ENCODE measurements at regions not wholly inside any gene's neighbourhood (a gene's known extent, or its start where the extent isn't known, plus 50 kb on each side); places are given as distances from the start of the nearest gene placed in this dataset.

- DNase-seq (ENCODE audit: low read depth), result no peak
These were observed 96.1 kb upstream of the GRIK3 start for GRCh38 chr1:37130221-37130948.

- no peak for DNase-seq (ENCODE audit: low read depth)
These were observed 97.0 kb upstream of the GRIK3 start for GRCh38 chr1:37131281-37131680.

- no peak for DNase-seq (ENCODE audit: low read depth)
These were observed 99.2 kb upstream of the GRIK3 start for GRCh38 chr1:37133276-37134145.

- no peak for DNase-seq (ENCODE audit: low read depth)
These were observed 100.3 kb upstream of the GRIK3 start for GRCh38 chr1:37134599-37134998.

- no peak for DNase-seq (ENCODE audit: low read depth)
These were observed 100.7 kb upstream of the GRIK3 start for GRCh38 chr1:37135032-37135431.

- no peak for DNase-seq (ENCODE audit: low read depth)
These were observed 102.7 kb upstream of the GRIK3 start for GRCh38 chr1:37137014-37137413.

- no peak for DNase-seq (ENCODE audit: low read depth)
These were observed 103.3 kb upstream of the GRIK3 start for GRCh38 chr1:37137601-37138000.

GRCh38 chr1:37143800-37144199, 109.5 kb upstream of the GRIK3 start:
- DNase-seq (ENCODE audit: low read depth), result no peak

GRCh38 chr1:37146071-37146470, 111.8 kb upstream of the GRIK3 start:
- DNase-seq (ENCODE audit: low read depth), result no peak

GRCh38 chr1:37147392-37147831, 113.1 kb upstream of the GRIK3 start:
- no peak for DNase-seq (ENCODE audit: low read depth)

GRCh38 chr1:37147906-37148305, 113.6 kb upstream of the GRIK3 start:
- no peak for DNase-seq (ENCODE audit: low read depth)

- DNase-seq (ENCODE audit: low read depth), result no peak
These were observed 114.3 kb upstream of the GRIK3 start for GRCh38 chr1:37148663-37149062.

GRCh38 chr1:37149296-37149695, 115.0 kb upstream of the GRIK3 start:
- no peak for DNase-seq (ENCODE audit: low read depth)

- no peak for DNase-seq (ENCODE audit: low read depth)
These were observed 116.7 kb upstream of the GRIK3 start for GRCh38 chr1:37150986-37151385.

GRCh38 chr1:37151789-37152188, 117.5 kb upstream of the GRIK3 start:
- DNase-seq (ENCODE audit: low read depth), result no peak

GRCh38 chr1:37152491-37152890, 118.2 kb upstream of the GRIK3 start:
- no peak for DNase-seq (ENCODE audit: low read depth)

- no peak for DNase-seq (ENCODE audit: low read depth)
These were observed 119.1 kb upstream of the GRIK3 start for GRCh38 chr1:37153116-37154100.

- DNase-seq (ENCODE audit: low read depth), result no peak
These were observed 122.3 kb upstream of the GRIK3 start for GRCh38 chr1:37156646-37157045.

GRCh38 chr1:37157634-37158033, 123.3 kb upstream of the GRIK3 start:
- DNase-seq (ENCODE audit: low read depth), result no peak

- no peak for DNase-seq (ENCODE audit: low read depth)
These were observed 123.9 kb upstream of the GRIK3 start for GRCh38 chr1:37158113-37158749.

- DNase-seq (ENCODE audit: low read depth), result no peak
These were observed 124.8 kb upstream of the GRIK3 start for GRCh38 chr1:37159102-37159501.

- no peak for DNase-seq (ENCODE audit: low read depth)
These were observed 126.9 kb upstream of the GRIK3 start for GRCh38 chr1:37161171-37161570.

Measured in iris pigment epithelial cell (primary cell).